ENCODE measurements at regions not wholly inside any gene's neighbourhood (a gene's known extent, or its start where the extent isn't known, plus 50 kb on each side); places are given as distances from the start of the nearest gene placed in this dataset.

GRCh38 chr2:199707593-199708185 is 143.3 kb downstream of the FTCDNL1 start:
- DNase-seq, result no peak

- DNase-seq, result no peak
Observed at GRCh38 chr2:199705538-199705937, 145.5 kb downstream of the FTCDNL1 start.

- peak; percentile 12 to 24 for DNase-seq
Observed at GRCh38 chr2:199704358-199705238, 146.4 kb downstream of the FTCDNL1 start.

- DNase-seq, result no peak
Observed at GRCh38 chr2:199703199-199703598, 147.8 kb downstream of the FTCDNL1 start.

- DNase-seq, result no peak
Observed at GRCh38 chr2:199697469-199697868, 153.5 kb downstream of the FTCDNL1 start.

- DNase-seq, result no peak
Observed at GRCh38 chr2:199696048-199696447, 154.9 kb downstream of the FTCDNL1 start.

GRCh38 chr2:199693861-199694260 is 157.1 kb downstream of the FTCDNL1 start:
- no peak for DNase-seq

GRCh38 chr2:199692489-199692888 is 158.5 kb downstream of the FTCDNL1 start:
- no peak for DNase-seq

- no peak for DNase-seq
Observed at GRCh38 chr2:199690225-199690624, 160.8 kb downstream of the FTCDNL1 start.

- DNase-seq, result no peak
Observed at GRCh38 chr2:199685669-199686068, 165.3 kb downstream of the FTCDNL1 start.

GRCh38 chr2:199684832-199685231 is 166.2 kb downstream of the FTCDNL1 start:
- no peak for DNase-seq

- no peak for DNase-seq
Observed at GRCh38 chr2:199684168-199684567, 166.8 kb downstream of the FTCDNL1 start.

- DNase-seq, result no peak
Observed at GRCh38 chr2:199682001-199682400, 169.0 kb downstream of the FTCDNL1 start.

- no peak for DNase-seq
Observed at GRCh38 chr2:199680482-199680881, 170.5 kb downstream of the FTCDNL1 start.

GRCh38 chr2:199679883-199680282 is 171.1 kb downstream of the FTCDNL1 start:
- DNase-seq, result no peak

GRCh38 chr2:199677881-199678280 is 173.1 kb downstream of the FTCDNL1 start:
- no peak for DNase-seq

GRCh38 chr2:199668645-199669044 is 182.3 kb downstream of the FTCDNL1 start:
- DNase-seq, result no peak

- no peak for DNase-seq
Observed at GRCh38 chr2:199663157-199663556, 187.8 kb downstream of the FTCDNL1 start.

GRCh38 chr2:199662255-199662654 is 188.7 kb downstream of the FTCDNL1 start:
- DNase-seq, result no peak

- DNase-seq, result no peak
Observed at GRCh38 chr2:199660167-199660566, 190.8 kb downstream of the FTCDNL1 start.

- peak; percentile 8 to 17 for DNase-seq
Observed at GRCh38 chr2:199659207-199659606, 191.8 kb downstream of the FTCDNL1 start.

GRCh38 chr2:199646439-199646838 is 188.7 kb upstream of the SATB2 start:
- no peak for DNase-seq

GRCh38 chr2:199631129-199631528 is 173.4 kb upstream of the SATB2 start:
- DNase-seq, result no peak

- DNase-seq, result no peak
Observed at GRCh38 chr2:199629301-199629700, 171.6 kb upstream of the SATB2 start.
